ENCODE measurements at regions not wholly inside any gene's neighbourhood (a gene's known extent, or its start where the extent isn't known, plus 50 kb on each side); places are given as distances from the start of the nearest gene placed in this dataset.
A peak's percentile ranks its signal among the peaks of the same experiment; 100 is the strongest.

- H2BK120ac ChIP-seq (ENCODE audit: low read depth, low read length) = no peak overlapping the region
- no peaks in the 10 kb centered on the region for H3K9me3 ChIP-seq (ENCODE audit: control insufficient read depth, low read length)
- no peaks in the 10 kb centered on the region for H3K36me3 ChIP-seq (ENCODE audit: control insufficient read depth in 1 of 2, insufficient read depth in 2 of 2, low read depth in 1 of 2, low read length in 2 of 2)
- H2AK5ac ChIP-seq (ENCODE audit: low read length, severe bottlenecking) = no peak overlapping the region
- no peaks in the 10 kb centered on the region for H3K4me1 ChIP-seq (ENCODE audit: control insufficient read depth, insufficient read depth, low read depth, low read length)
- H4K91ac ChIP-seq (ENCODE audit: low read length) = no peak overlapping the region
- no peak overlapping the region for H3K4me2 ChIP-seq (ENCODE audit: low read length, poor library complexity, severe bottlenecking)
- H3K9ac ChIP-seq (ENCODE audit: low read length) = no peak overlapping the region
- no peak overlapping the region for H2BK15ac ChIP-seq (ENCODE audit: low read depth, poor library complexity, severe bottlenecking)
- peaks cover 12 to 55% of the 10 kb centered on the region in 2 experiments for H3K27me3 ChIP-seq (ENCODE audit: control insufficient read depth in 1 of 2, insufficient read depth in 1 of 2, low read length in 2 of 2)
- H3K79me1 ChIP-seq (replicated peaks; ENCODE audit: low read length, poor library complexity, severe bottlenecking) = no peaks in the 10 kb centered on the region
- no peak overlapping the region for H3K4me3 ChIP-seq (ENCODE audit: insufficient read depth in 1 of 2, low read depth in 1 of 2, low read length in 2 of 2)
- 50% methylated on average over 9 of the region's 11 CpGs for WGBS
- no peak for DNase-seq
- no peak overlapping the region for H3K23ac ChIP-seq (ENCODE audit: low read length in 2 of 2)
- H4K8ac ChIP-seq (ENCODE audit: low read length) = no peak overlapping the region
- H3K18ac ChIP-seq (ENCODE audit: low read depth in 1 of 2, low read length in 2 of 2) = no peak overlapping the region
- H2AFZ ChIP-seq (ENCODE audit: low read depth, low read length) = no peak overlapping the region
- H3K27ac ChIP-seq (ENCODE audit: low read length, poor library complexity, severe bottlenecking) = no peak overlapping the region
- no peak overlapping the region for H3K14ac ChIP-seq (ENCODE audit: low read length in 2 of 2)
- H2BK12ac ChIP-seq (ENCODE audit: low read length in 2 of 2) = no peak overlapping the region
- no peak overlapping the region for H2BK5ac ChIP-seq (ENCODE audit: low read depth, low read length, poor library complexity, severe bottlenecking)
- H3K4ac ChIP-seq (ENCODE audit: low read depth in 1 of 2, low read length in 2 of 2) = no peak overlapping the region
Observed at GRCh38 chr22:22746061-22746962, 101.9 kb downstream of the GGTLC2 start.

GRCh38 chr22:22746963-22747933, 102.8 kb downstream of the GGTLC2 start:
- Histone ChIP-seq H3K27ac (ENCODE audit: low read length, poor library complexity, severe bottlenecking) (no peak overlapping the region), H3K36me3 (ENCODE audit: control insufficient read depth in 1 of 2, insufficient read depth in 2 of 2, low read depth in 1 of 2, low read length in 2 of 2) (no peaks in the 10 kb centered on the region), H3K27me3 (ENCODE audit: control insufficient read depth in 1 of 2, insufficient read depth in 1 of 2, low read length in 2 of 2) (peaks cover 12 to 46% of the 10 kb centered on the region in 2 experiments), H2BK120ac (ENCODE audit: low read depth, low read length) (no peak overlapping the region), H4K8ac (ENCODE audit: low read length) (no peak overlapping the region), H3K18ac (ENCODE audit: low read depth in 1 of 2, low read length in 2 of 2) (no peak overlapping the region), H2BK5ac (ENCODE audit: low read depth, low read length, poor library complexity, severe bottlenecking) (no peak overlapping the region), H3K4me2 (ENCODE audit: low read length, poor library complexity, severe bottlenecking) (no peak overlapping the region), H3K4me1 (ENCODE audit: control insufficient read depth, insufficient read depth, low read depth, low read length) (no peaks in the 10 kb centered on the region), H3K4me3 (ENCODE audit: insufficient read depth in 1 of 2, low read depth in 1 of 2, low read length in 2 of 2) (no peak overlapping the region), H3K79me1 (replicated peaks; ENCODE audit: low read length, poor library complexity, severe bottlenecking) (no peaks in the 10 kb centered on the region), H2BK15ac (ENCODE audit: low read depth, poor library complexity, severe bottlenecking) (no peak overlapping the region), H2AFZ (ENCODE audit: low read depth, low read length) (no peak overlapping the region), H4K91ac (ENCODE audit: low read length) (no peak overlapping the region), H3K23ac (ENCODE audit: low read length in 2 of 2) (no peak overlapping the region), H3K9me3 (ENCODE audit: control insufficient read depth, low read length) (no peaks in the 10 kb centered on the region), H2BK12ac (ENCODE audit: low read length in 2 of 2) (no peak overlapping the region), H3K9ac (ENCODE audit: low read length) (no peak overlapping the region), H2AK5ac (ENCODE audit: low read length, severe bottlenecking) (no peak overlapping the region), H3K4ac (ENCODE audit: low read depth in 1 of 2, low read length in 2 of 2) (no peak overlapping the region), H3K14ac (ENCODE audit: low read length in 2 of 2) (no peak overlapping the region)
- WGBS = 58% methylated on average over 8 of the region's 8 CpGs
- DNase-seq = no peak

GRCh38 chr22:22748297-22748743, 103.9 kb downstream of the GGTLC2 start:
- H3K4me2 ChIP-seq (ENCODE audit: low read length, poor library complexity, severe bottlenecking) = no peak overlapping the region
- 45% methylated on average over 5 of the region's 5 CpGs for WGBS

DNA sequence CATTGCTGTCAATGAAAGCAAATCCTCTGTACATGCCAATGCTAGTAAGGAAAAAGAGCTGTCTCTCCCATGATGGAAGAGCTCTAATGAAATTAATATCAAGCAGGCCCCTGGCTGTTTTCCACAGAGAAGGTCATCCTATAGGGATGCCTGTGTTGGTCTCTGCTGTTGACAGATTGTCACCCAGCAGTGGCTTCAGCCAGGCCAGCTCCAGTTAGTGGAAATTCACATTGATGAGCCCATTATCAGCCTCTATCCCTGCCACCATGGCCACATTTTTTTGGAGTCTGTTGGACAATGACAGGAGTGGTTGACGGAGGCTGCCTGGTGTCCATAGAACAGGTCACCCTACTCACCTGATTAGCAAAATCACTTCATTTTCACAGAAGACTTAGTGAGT, 104.3 kb downstream of the GGTLC2 start:
- Histone ChIP-seq H3K36me3 (ENCODE audit: control insufficient read depth in 1 of 2, insufficient read depth in 2 of 2, low read depth in 1 of 2, low read length in 2 of 2) (no peaks in the 10 kb centered on the region), H3K79me1 (replicated peaks; ENCODE audit: low read length, poor library complexity, severe bottlenecking) (no peaks in the 10 kb centered on the region), H2BK12ac (ENCODE audit: low read length in 2 of 2) (no peak overlapping the region), H3K4me2 (ENCODE audit: low read length, poor library complexity, severe bottlenecking) (no peak overlapping the region), H2AK5ac (ENCODE audit: low read length, severe bottlenecking) (no peak overlapping the region), H2BK120ac (ENCODE audit: low read depth, low read length) (no peak overlapping the region), H3K23ac (ENCODE audit: low read length in 2 of 2) (no peak overlapping the region), H2BK15ac (ENCODE audit: low read depth, poor library complexity, severe bottlenecking) (no peak overlapping the region), H3K27me3 (ENCODE audit: control insufficient read depth in 1 of 2, insufficient read depth in 1 of 2, low read length in 2 of 2) (peaks cover 7 to 31% of the 10 kb centered on the region in 2 experiments), H3K14ac (ENCODE audit: low read length in 2 of 2) (no peak overlapping the region), H2AFZ (ENCODE audit: low read depth, low read length) (no peak overlapping the region), H4K91ac (ENCODE audit: low read length) (no peak overlapping the region), H2BK5ac (ENCODE audit: low read depth, low read length, poor library complexity, severe bottlenecking) (no peak overlapping the region), H3K4me3 (ENCODE audit: insufficient read depth in 1 of 2, low read depth in 1 of 2, low read length in 2 of 2) (no peak overlapping the region), H3K4ac (ENCODE audit: low read depth in 1 of 2, low read length in 2 of 2) (no peak overlapping the region), H3K9me3 (ENCODE audit: control insufficient read depth, low read length) (no peaks in the 10 kb centered on the region), H3K9ac (ENCODE audit: low read length) (no peak overlapping the region), H3K18ac (ENCODE audit: low read depth in 1 of 2, low read length in 2 of 2) (no peak overlapping the region), H4K8ac (ENCODE audit: low read length) (no peak overlapping the region), H3K27ac (ENCODE audit: low read length, poor library complexity, severe bottlenecking) (no peak overlapping the region), H3K4me1 (ENCODE audit: control insufficient read depth, insufficient read depth, low read depth, low read length) (no peaks in the 10 kb centered on the region)
- no peak for DNase-seq
- WGBS = no CpG with 5 or more reads among the region's 1 CpG

More at GRCh38 chr22:22748297-22748743, 103.9 kb downstream of the GGTLC2 start:
- DNase-seq = peak; percentile 20
- Histone ChIP-seq H2BK12ac (ENCODE audit: low read length in 2 of 2) (no peak overlapping the region), H3K27me3 (ENCODE audit: control insufficient read depth in 1 of 2, insufficient read depth in 1 of 2, low read length in 2 of 2) (peaks cover 11 to 35% of the 10 kb centered on the region in 2 experiments), H3K36me3 (ENCODE audit: control insufficient read depth in 1 of 2, insufficient read depth in 2 of 2, low read depth in 1 of 2, low read length in 2 of 2) (no peaks in the 10 kb centered on the region), H2AK5ac (ENCODE audit: low read length, severe bottlenecking) (no peak overlapping the region), H3K79me1 (replicated peaks; ENCODE audit: low read length, poor library complexity, severe bottlenecking) (no peaks in the 10 kb centered on the region), H2AFZ (ENCODE audit: low read depth, low read length) (no peak overlapping the region), H2BK5ac (ENCODE audit: low read depth, low read length, poor library complexity, severe bottlenecking) (no peak overlapping the region), H3K14ac (ENCODE audit: low read length in 2 of 2) (no peak overlapping the region), H3K9ac (ENCODE audit: low read length) (no peak overlapping the region), H3K4me3 (ENCODE audit: insufficient read depth in 1 of 2, low read depth in 1 of 2, low read length in 2 of 2) (no peak overlapping the region), H4K91ac (ENCODE audit: low read length) (no peak overlapping the region), H3K4ac (ENCODE audit: low read depth in 1 of 2, low read length in 2 of 2) (no peak overlapping the region), H4K8ac (ENCODE audit: low read length) (no peak overlapping the region), H3K9me3 (ENCODE audit: control insufficient read depth, low read length) (no peaks in the 10 kb centered on the region), H3K27ac (ENCODE audit: low read length, poor library complexity, severe bottlenecking) (no peak overlapping the region), H3K4me1 (ENCODE audit: control insufficient read depth, insufficient read depth, low read depth, low read length) (no peaks in the 10 kb centered on the region), H2BK15ac (ENCODE audit: low read depth, poor library complexity, severe bottlenecking) (no peak overlapping the region), H2BK120ac (ENCODE audit: low read depth, low read length) (no peak overlapping the region), H3K18ac (ENCODE audit: low read depth in 1 of 2, low read length in 2 of 2) (no peak overlapping the region), H3K23ac (ENCODE audit: low read length in 2 of 2) (no peak overlapping the region)

Measured in mesenchymal stem cell (in vitro differentiated cells and primary cell).